ENCODE measurements at regions not wholly inside any gene's neighbourhood (a gene's known extent, or its start where the extent isn't known, plus 50 kb on each side); places are given as distances from the start of the nearest gene placed in this dataset.

GRCh38 chr2:145402706-145403277 is 882.9 kb upstream of the ZEB2 start:
- no peaks in the 10 kb centered on the region for H3K36me3 ChIP-seq (ENCODE audit: control insufficient read depth in 1 of 2, insufficient read depth in 2 of 2, low read length in 2 of 2)
- DNase-seq (ENCODE audit: low read depth, low spot score) (no peak), ATAC-seq (no peak)
- H3K4me2 ChIP-seq (ENCODE audit: low read length) = no peak overlapping the region
- ChIA-PET RAD21 (ENCODE audit: low non-redundant PET in 1 of 2, low total read pairs in 2 of 2, uncharacterized antibody in 2 of 2, unreplicated experiment in 2 of 2) (no interaction called here), CTCF (no interaction called here), POLR2A (no interaction called here)
- H3K4me3 ChIP-seq (replicated peaks in 1 of 2; ENCODE audit: low read depth in 1 of 2, low read length in 2 of 2) = no peak overlapping the region
- H3K9me2 ChIP-seq (ENCODE audit: insufficient read depth) = no peaks in the 10 kb centered on the region; the same call in 1 of the 2 replicates
- no peak for TF ChIP-seq CEBPB (IDR thresholded peaks at IDR 0.05; ENCODE audit: low read depth)
- no peak for TF ChIP-seq EZH2phosphoT487 (IDR thresholded peaks at IDR 0.05; ENCODE audit: borderline replicate concordance)
- no peak for TF ChIP-seq ELF1 (IDR thresholded peaks at IDR 0.05; ENCODE audit: borderline replicate concordance, low read depth)
- no peak for TF ChIP-seq EGR1 (IDR thresholded peaks at IDR 0.05; ENCODE audit: low read depth)
- no peak for TF ChIP-seq ZBTB33 (IDR thresholded peaks at IDR 0.05; ENCODE audit: extremely low read depth, insufficient replicate concordance, low read length)
- no peak for TF ChIP-seq SIN3A (IDR thresholded peaks at IDR 0.05; ENCODE audit: low read depth)
- no peak for TF ChIP-seq CTCF (IDR thresholded peaks at IDR 0.05 in 2 of 3, conservative IDR thresholded peaks at IDR 0.05 in 1 of 3; ENCODE audit: borderline replicate concordance in 1 of 3, insufficient read depth in 1 of 3, low read depth in 2 of 3, low read length in 2 of 3)
- no peak for TF ChIP-seq CBX3 (IDR thresholded peaks at IDR 0.05; ENCODE audit: low read depth)
- no peak for TF ChIP-seq ZFX (IDR thresholded peaks at IDR 0.05)
- no peak for TF ChIP-seq ZNF274 (IDR thresholded peaks at IDR 0.05; ENCODE audit: low read depth, low read length)
- TF ChIP-seq YY1 (IDR thresholded peaks at IDR 0.05; ENCODE audit: extremely low read depth, insufficient replicate concordance, low read depth, low read length) = no peak
- no peak for TF ChIP-seq JUND (IDR thresholded peaks at IDR 0.05)
- TF ChIP-seq FOSL1 (IDR thresholded peaks at IDR 0.05; ENCODE audit: low read depth) = no peak
- TF ChIP-seq POLR2AphosphoS5 (IDR thresholded peaks at IDR 0.05; ENCODE audit: low read depth, low read length) = no peak
- no peak for TF ChIP-seq MAX (IDR thresholded peaks at IDR 0.05)
- TF ChIP-seq ATF3 (IDR thresholded peaks at IDR 0.05) = no peak
- TF ChIP-seq SRF (IDR thresholded peaks at IDR 0.05; ENCODE audit: low read depth) = no peak
- no peak for TF ChIP-seq SP1 (IDR thresholded peaks at IDR 0.05; ENCODE audit: low read depth)
- no peak for TF ChIP-seq REST (IDR thresholded peaks at IDR 0.05; ENCODE audit: low read depth)
- no peaks in the 10 kb centered on the region for H3K9me3 ChIP-seq (ENCODE audit: control insufficient read depth in 1 of 2, insufficient read depth in 1 of 2, low read depth in 1 of 2, low read length in 2 of 2)
- intact Hi-C loops (cut with micrococcal nuclease) = no loop called here
- no TSS peak for BruUV-seq (replicated peaks)
- H4K20me1 ChIP-seq (ENCODE audit: insufficient read depth) = no peaks in the 10 kb centered on the region
- no peak overlapping the region for H3K9ac ChIP-seq (ENCODE audit: low read length)
- no peak overlapping the region for H3K27ac ChIP-seq (ENCODE audit: low read depth, low read length)
- H3K79me2 ChIP-seq (ENCODE audit: insufficient read depth, low read length) = no peaks in the 10 kb centered on the region
- no peaks in the 10 kb centered on the region for H3K4me1 ChIP-seq (ENCODE audit: control insufficient read depth in 1 of 2, insufficient read depth in 2 of 2, low read length in 2 of 2)
- no peaks in the 10 kb centered on the region for H3K27me3 ChIP-seq (ENCODE audit: insufficient read depth, low read length)
- H2AFZ ChIP-seq (ENCODE audit: low read depth, low read length, poor library complexity, severe bottlenecking) = no peak overlapping the region
